ENCODE measurements at regions not wholly inside any gene's neighbourhood (a gene's known extent, or its start where the extent isn't known, plus 50 kb on each side); places are given as distances from the start of the nearest gene placed in this dataset.

- TF ChIP-seq CTCF (conservative IDR thresholded peaks at IDR 0.05; ENCODE audit: low read length), result no peak
- no peak for TF ChIP-seq EZH2phosphoT487 (IDR thresholded peaks at IDR 0.05; ENCODE audit: borderline replicate concordance)
- Histone ChIP-seq H3K4me1 (ENCODE audit: insufficient read depth, low read length, poor library complexity, severe bottlenecking) (no peaks in the 10 kb centered on the region), H3K36me3 (ENCODE audit: insufficient read depth, low read length) (no peaks in the 10 kb centered on the region), H3K4me3 (ENCODE audit: low read length, poor library complexity, severe bottlenecking) (no peak overlapping the region), H3K27me3 (ENCODE audit: insufficient read depth, low read length, poor library complexity, severe bottlenecking) (no peaks in the 10 kb centered on the region), H2AFZ (ENCODE audit: low read length) (no peak overlapping the region), H3K9me2 (replicated peaks; ENCODE audit: low read depth, low read length) (no peaks in the 10 kb centered on the region), H3K9me3 (ENCODE audit: insufficient read depth, low read depth, low read length) (0 out of 2 replicates have a peak, but pooled peaks cover 5% of the 10 kb centered on the region), H3K4me2 (ENCODE audit: low read depth, low read length, poor library complexity, severe bottlenecking) (no peak overlapping the region), H4K20me1 (ENCODE audit: insufficient read depth, low read length, poor library complexity, severe bottlenecking) (no peaks in the 10 kb centered on the region), H3F3A (ENCODE audit: low read depth) (no peaks in the 10 kb centered on the region), H3K9ac (ENCODE audit: low read depth, low read length, poor library complexity, severe bottlenecking) (no peak overlapping the region), H3K79me2 (ENCODE audit: insufficient read depth, low read length) (no peaks in the 10 kb centered on the region)
Measured at GRCh38 chr12:115335594-115335993, 651.6 kb upstream of the TBX3 start.

- Histone ChIP-seq H3K9me3 (ENCODE audit: insufficient read depth, low read depth, low read length) (0 out of 2 replicates have a peak, but pooled peaks cover 5% of the 10 kb centered on the region), H2AFZ (ENCODE audit: low read length) (no peak overlapping the region), H3K79me2 (ENCODE audit: insufficient read depth, low read length) (no peaks in the 10 kb centered on the region), H3K4me1 (ENCODE audit: insufficient read depth, low read length, poor library complexity, severe bottlenecking) (no peaks in the 10 kb centered on the region), H3K4me2 (ENCODE audit: low read depth, low read length, poor library complexity, severe bottlenecking) (no peak overlapping the region), H3K9ac (ENCODE audit: low read depth, low read length, poor library complexity, severe bottlenecking) (no peak overlapping the region), H4K20me1 (ENCODE audit: insufficient read depth, low read length, poor library complexity, severe bottlenecking) (no peaks in the 10 kb centered on the region), H3K27me3 (ENCODE audit: insufficient read depth, low read length, poor library complexity, severe bottlenecking) (no peaks in the 10 kb centered on the region), H3F3A (ENCODE audit: low read depth) (no peaks in the 10 kb centered on the region), H3K4me3 (ENCODE audit: low read length, poor library complexity, severe bottlenecking) (no peak overlapping the region), H3K9me2 (replicated peaks; ENCODE audit: low read depth, low read length) (no peaks in the 10 kb centered on the region), H3K36me3 (ENCODE audit: insufficient read depth, low read length) (no peaks in the 10 kb centered on the region)
- no peak for TF ChIP-seq EZH2phosphoT487 (IDR thresholded peaks at IDR 0.05; ENCODE audit: borderline replicate concordance)
- TF ChIP-seq CTCF (conservative IDR thresholded peaks at IDR 0.05; ENCODE audit: low read length), result no peak
Measured at GRCh38 chr12:115335048-115335447, 651.1 kb upstream of the TBX3 start.

GRCh38 chr12:115332945-115333344 is 649.0 kb upstream of the TBX3 start:
- Histone ChIP-seq H3K4me2 (ENCODE audit: low read depth, low read length, poor library complexity, severe bottlenecking) (no peak overlapping the region), H4K20me1 (ENCODE audit: insufficient read depth, low read length, poor library complexity, severe bottlenecking) (no peaks in the 10 kb centered on the region), H3K27me3 (ENCODE audit: insufficient read depth, low read length, poor library complexity, severe bottlenecking) (no peaks in the 10 kb centered on the region), H3K9ac (ENCODE audit: low read depth, low read length, poor library complexity, severe bottlenecking) (no peak overlapping the region), H3K79me2 (ENCODE audit: insufficient read depth, low read length) (no peaks in the 10 kb centered on the region), H2AFZ (ENCODE audit: low read length) (no peak overlapping the region), H3K4me1 (ENCODE audit: insufficient read depth, low read length, poor library complexity, severe bottlenecking) (no peaks in the 10 kb centered on the region), H3K9me3 (ENCODE audit: insufficient read depth, low read depth, low read length) (0 out of 2 replicates have a peak, but pooled peaks cover 5% of the 10 kb centered on the region), H3K4me3 (ENCODE audit: low read length, poor library complexity, severe bottlenecking) (no peak overlapping the region), H3K36me3 (ENCODE audit: insufficient read depth, low read length) (no peaks in the 10 kb centered on the region), H3K9me2 (replicated peaks; ENCODE audit: low read depth, low read length) (no peaks in the 10 kb centered on the region), H3F3A (ENCODE audit: low read depth) (no peaks in the 10 kb centered on the region)
- TF ChIP-seq CTCF (conservative IDR thresholded peaks at IDR 0.05; ENCODE audit: low read length), result no peak
- TF ChIP-seq EZH2phosphoT487 (IDR thresholded peaks at IDR 0.05; ENCODE audit: borderline replicate concordance), result no peak

Data from Loucy (cell line).